ENCODE measurements at regions not wholly inside any gene's neighbourhood (a gene's known extent, or its start where the extent isn't known, plus 50 kb on each side); places are given as distances from the start of the nearest gene placed in this dataset.

DNA sequence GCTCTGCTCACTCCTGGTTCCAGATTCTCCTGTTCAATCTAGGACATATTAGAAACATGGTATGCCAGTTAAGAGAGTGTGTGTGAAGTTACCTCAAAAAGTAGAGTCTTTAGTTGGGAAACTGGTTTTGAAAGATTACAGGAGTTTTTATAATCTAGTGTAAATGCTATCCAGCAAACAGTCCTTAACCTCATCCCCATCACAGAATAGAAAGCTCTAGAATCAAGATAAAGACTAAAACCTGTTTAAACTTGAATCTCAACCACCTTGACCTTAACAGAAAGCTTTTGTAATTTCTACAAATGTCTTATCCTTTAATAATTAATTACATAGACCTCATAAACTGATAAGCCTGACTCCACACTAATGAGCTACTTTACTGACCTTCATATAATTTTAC is 1288.7 kb upstream of the SORCS1 start:
- DNase-seq, result no peak

DNA sequence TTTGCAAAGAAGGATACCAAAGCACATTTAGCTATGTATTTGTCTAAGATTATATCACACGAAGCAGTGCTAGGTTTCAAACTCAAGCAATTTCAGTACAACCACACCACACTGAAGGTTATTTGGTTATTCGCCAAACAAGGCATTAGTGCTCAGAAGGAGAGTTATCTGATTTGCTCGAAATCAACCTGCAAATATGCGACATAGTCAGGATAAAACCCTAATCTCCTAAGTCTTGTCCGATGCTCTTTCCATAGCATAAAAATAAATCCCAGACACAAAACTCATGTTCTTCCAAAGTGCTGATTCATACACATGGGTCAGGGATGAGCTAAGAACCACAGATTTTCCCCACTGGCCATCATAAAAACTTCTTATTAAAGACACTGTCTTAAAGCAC is 1288.0 kb upstream of the SORCS1 start:
- DNase-seq, result no peak

DNA sequence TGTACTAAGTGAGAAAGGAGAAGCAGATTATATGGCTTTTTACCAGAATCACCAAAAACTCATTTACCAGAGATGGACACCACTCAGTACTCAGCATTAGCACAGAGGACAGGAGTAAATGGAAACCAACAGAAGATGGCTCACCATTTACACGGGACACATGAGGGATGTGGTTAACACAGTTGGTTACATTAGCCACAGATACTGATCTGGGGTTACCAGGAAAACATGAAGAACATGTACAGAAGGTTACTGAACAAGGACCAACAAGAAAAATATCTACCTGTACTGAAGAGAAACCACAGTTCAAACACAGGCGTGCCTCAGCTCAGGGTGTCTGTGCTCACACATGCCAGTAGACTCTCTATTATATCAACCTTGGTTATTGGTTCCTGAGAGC is 1285.8 kb upstream of the SORCS1 start:
- no peak for DNase-seq

DNA sequence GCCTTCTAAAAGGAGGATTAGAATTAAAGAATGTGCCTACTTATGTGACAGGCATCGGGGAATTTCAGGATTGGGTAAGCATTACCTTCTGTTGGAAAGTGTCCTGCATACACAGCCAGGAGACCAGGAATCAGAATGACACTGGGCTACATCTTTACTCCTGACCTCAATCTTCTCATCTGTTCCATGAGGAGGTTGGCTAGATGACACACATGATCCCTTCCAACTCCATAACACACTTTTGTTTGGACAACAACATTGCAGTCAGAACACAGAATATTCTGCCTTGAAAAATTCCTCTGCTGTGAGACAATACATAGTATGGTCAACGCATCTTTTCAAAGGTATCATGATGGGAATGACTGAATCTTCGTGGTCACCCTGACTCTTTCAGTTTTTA is 1281.2 kb upstream of the SORCS1 start:
- no peak for DNase-seq

DNA sequence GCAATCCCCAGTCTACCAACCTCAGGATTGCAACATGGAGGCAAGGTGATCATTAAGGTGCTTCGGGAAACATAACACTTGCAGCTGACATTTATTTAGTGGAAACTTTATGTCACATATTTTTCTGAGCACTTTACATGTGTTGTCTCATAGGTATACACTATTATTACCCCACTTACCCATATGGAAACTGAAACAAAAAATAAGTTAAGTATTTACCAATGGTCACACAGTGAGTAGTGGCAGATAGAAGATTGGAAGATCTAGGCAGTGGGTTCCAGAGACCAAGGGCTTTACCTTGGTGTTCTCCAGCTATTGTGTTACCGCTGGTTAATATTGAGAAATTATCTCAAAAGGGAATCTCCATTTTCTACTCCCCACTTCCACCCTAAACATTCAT is 1279.1 kb upstream of the SORCS1 start:
- DNase-seq, result no peak

DNA sequence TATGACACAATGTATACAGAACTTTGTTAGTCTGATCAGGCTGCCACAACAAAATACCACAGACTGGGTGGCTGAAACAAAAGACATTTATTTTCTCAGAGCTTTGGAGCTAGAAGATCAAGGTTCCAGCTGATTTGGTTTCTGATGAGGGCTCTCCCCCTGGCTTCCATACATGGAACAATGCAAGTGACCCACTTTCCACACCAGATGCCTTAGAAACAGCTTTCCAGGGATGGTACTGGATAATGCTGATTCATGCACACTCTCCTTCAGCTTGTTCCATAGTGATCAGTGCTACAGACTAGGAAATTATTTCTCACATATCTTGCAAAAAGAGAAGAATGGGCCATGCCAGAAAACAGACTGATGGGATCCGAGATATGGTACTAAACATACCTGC is 1274.9 kb upstream of the SORCS1 start:
- no peak for DNase-seq

DNA sequence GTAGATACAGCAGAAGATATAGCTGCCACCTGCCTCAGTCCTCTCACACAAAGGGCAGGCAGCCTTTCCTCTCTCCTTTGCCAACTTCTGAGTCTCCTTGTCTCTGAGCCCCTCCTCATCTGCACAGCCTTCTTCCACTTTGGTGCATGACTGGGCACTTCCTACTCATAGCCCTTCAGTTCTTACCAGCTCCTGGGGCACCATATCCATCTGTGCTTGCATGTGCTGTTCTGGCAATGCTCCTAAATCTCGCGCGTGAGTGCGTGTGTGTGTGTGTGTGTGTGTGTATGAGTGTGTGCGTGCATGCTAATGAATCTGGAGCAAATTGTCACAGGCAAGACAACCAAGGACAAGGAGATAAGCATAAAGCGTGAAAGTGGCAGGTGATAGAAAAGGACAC is 1271.6 kb upstream of the SORCS1 start:
- DNase-seq, result no peak

DNA sequence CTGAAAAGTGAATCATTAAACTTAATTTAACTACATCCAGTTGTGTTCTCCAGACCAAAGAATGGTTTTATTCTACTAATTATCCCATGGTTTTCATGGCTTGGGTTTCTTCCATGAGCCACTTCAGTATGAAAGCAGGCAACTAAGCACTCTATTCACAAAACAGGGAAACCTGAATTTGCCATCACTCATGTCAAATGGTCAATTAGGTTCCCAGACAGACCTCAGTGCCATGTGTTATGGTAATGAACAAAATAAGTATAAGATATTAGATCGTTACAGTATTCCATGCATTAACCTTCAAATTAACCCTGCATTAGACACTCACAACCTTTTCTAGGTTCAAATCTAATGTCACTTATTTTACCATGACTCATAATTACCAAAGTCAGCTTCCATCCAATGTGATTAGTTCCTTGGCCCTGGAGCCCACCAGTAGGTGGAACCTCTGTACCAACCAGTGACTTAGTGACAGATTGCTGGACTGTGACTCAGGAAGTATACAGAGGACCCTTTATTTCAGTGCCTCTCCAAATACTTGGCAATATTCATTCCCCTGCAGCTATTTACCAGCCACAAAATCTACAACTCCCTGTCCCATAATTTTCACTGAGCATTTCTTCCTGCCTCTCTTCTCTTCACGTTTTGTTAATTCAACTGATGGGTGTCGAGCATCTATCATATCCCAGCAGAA is 1270.2 kb upstream of the SORCS1 start:
- DNase-seq, result no peak

DNA sequence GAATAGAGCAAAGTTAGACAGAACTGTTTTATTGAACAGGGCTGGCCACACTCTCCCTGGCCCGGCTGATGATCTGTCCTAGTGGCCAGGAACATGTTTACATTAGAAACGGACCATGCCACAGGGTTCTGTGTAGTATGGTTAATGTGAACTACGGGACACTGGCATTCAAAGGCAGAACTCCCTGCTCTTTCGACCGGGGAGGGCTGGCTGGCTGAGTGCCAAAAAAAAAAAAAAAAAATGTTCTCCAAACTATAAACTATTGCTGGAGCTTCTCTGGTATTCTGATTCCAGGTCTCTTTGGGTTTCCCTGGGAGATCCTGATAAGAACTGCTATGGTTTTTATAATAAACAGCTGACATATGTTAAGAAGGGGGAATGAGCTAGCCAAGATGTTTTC is 1262.6 kb upstream of the SORCS1 start:
- no peak for DNase-seq

DNA sequence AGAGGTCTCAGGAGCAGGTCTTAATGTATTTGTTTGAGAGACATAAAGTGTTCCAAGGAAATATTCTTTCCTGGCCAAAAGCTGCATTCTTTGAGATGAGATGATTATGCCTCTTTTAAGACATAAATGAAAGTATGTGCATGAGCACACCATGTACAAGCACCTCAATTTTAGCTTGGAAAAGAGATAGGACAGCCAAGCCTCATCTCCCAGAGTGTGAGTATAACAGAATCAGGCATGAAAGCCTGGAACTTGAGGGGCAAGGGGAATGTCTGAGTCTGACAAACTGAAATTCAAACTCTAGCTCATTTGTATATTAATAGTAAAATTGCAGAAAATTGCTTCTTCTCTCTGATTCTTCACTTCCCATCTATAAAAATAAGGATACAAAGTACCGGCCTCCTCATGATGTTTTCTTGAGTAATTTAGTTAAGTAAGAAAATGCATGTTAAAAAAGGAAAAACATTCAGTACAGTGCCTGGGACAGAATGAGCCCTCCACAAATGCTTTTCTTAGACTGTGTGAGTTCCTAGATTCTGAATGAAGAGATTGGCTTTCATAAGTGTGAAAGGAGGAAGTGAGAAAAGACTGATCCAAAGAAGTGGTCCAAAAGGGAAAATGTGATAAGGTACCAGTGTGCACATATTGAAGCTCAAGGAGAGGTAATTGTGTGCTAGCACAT is 1260.9 kb upstream of the SORCS1 start:
- no peak for DNase-seq

DNA sequence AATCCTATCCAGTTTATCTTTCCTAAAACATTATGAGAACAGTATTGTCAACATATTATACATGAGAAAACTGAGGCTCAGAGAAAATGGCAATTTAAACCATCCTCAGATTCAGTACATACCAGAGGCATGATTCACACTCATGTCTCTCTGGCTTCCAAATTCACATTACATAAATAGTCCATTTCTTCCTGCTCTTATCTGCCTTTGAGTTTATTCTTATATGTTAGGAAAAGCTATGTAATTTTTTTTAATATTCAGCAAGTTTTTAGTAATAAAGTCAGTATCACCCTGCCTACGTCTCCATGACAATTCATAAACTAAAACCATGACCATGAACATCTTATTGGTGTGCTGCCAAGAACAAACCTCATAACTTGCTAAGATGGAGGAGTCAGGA is 1260.2 kb upstream of the SORCS1 start:
- DNase-seq, result no peak

DNA sequence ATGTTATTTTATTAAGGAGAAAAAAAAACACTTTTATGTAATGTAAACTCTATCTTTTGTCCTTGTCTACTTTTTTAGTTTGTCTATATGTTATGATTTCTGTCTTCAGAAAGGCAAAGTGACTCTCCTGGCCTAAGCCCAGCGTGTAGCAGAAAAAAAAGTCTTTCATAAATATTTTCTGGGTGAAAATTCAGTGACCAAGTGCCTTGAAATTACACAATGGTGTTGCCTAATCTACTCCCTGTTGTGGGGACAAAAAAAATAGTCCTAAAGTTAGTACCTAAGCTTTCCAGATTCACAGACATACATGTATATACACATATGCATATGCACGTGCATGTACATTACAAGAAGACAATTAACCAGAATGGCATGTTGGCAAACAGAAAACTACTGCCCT is 1257.8 kb upstream of the SORCS1 start:
- no peak for DNase-seq

DNA sequence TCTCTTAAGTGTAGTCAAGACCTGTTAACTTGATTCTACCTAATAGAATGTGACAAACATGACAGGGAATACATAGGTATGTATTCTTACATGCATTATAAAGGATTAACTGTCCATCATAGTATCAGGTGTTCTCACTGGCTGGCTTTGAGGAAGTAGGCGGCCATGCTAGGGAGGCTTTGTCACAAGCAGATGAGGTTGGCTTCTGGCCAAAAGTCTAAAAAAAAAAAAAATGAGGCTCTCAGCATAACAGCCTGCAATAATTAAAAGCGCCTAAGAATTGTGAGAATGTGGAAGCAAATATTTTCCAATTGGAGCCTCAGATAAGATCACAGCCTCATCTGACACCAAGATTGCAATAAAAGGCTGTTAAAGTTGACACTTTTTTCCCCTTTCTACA is 1256.8 kb upstream of the SORCS1 start:
- DNase-seq, result no peak

DNA sequence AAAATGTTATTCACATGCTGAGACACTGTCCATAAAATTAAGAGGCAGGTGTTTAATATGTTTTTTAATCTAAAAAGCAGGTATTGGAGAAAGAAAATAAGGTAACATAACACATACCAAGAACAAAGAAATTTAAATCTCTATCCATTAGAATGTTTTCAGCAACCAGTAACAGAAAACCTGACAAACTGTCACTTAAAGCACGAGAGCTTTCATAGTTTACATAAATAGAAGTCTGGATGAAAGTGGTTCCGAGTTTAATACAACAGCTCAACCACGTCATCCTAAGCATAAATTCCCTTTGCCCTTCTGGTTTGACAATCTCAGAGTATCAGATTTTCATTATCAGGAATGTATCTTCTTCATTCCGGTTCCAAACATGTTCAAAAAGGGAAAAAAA is 1249.4 kb upstream of the SORCS1 start:
- no peak for DNase-seq

DNA sequence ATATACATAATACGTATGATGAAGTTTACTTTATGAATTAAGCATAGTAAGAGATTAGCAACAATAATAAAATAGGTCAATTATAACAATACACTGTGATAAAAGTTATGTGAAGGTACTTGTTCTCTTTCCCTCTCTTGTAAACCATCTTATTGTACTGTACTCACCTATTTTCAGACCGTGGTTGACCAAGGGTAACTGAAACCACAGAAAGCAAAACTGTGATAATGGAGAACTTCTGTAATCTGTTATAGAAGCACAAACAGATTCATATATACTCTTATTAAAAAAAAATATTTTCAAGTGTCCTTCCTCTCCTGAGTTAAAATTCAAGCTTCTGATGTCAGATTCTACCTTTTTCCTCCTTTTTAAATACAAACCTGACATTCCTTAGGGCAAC is 1247.8 kb upstream of the SORCS1 start:
- no peak for DNase-seq

DNA sequence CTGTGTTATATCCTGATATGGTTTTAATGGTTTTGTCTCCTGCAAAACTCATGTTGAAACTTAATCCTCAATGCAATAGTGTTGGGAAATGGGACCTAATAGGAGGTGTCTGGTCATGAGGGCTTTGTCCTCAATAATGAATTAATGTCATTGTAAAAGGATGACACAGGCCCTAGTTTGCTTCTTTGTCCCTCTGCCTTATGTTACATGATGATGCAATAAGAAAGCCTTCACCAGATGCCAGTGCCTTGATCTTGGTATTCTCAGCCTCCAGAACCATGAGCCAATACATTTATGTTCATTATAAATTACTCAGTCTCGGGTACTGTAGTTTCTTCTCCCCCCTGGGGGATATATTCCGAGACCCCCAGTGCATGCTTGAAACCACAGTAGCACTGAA is 1247.4 kb upstream of the SORCS1 start:
- no peak for DNase-seq

DNA sequence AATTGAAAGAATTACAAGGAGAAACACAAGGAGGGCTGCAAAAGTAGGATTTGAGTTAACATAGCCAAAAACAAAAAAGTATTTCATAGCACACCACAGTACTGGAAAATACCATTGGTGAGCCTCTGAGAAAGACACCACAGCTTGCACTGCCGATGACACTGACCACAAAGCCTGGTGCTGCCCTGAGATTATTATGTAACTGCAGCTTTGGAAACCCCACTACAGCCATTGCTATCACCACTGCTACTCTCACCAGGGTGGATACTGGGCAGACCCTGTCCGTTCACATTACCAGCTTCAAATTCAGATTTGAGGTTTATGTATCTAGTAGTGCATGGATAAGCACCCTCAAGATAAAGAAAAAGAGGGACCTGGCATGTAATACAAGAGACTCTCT is 1246.7 kb upstream of the SORCS1 start:
- DNase-seq, result no peak

DNA sequence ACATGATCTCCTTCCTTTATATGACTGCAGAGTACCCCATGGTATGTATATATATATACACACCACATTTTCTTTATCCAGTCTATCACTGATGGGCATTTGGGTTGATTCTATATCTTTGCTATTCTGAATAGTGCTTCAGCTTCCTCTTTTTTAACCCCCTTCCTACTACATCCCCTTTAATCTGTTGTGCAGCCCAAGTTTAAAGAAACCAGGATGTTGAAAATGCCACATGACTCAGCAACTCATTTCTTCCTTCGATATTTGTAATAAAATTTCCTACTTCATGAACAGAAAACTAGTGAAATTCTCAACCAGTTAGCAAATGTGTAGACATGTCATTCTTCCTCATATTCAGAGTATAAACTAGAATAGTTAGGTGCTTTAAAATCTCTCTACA is 1245.7 kb upstream of the SORCS1 start:
- DNase-seq, result no peak

DNA sequence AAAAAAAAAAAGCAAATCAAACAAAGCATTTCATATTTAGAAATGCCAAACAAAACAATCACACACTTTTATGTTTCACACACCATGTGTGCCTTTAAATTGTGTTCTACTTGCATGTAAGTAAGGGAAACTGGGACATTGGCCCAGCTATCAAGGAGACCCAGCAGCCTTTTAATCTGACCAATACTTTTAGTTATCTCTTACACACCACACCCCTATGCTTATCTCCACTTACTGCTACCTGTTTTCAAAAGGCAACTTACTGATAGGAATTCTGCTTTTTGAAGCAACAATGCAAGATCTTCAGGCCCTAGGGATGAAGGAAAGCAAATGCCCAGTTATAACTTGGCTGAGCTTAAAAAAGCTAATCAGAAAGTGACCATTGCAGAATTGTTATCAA is 1244.8 kb upstream of the SORCS1 start:
- DNase-seq, result no peak

DNA sequence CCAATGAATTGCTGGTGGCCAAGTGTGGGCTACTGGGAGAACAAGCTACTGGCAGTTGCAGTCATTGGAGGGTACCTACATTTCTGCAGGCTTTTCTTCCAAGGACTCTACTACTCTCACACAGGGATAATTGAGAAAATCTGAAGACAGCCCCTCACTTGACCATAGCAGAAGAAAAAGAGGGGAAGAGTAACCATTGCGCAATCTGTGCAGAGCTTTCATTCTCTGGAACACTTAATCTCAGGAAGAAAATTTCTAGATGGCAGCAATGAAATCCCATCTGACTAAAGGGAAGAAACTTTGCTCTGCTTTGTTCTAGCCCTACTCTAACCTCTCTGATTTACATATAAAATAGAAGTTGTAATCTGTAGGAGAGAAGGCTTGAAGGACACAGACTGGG is 1239.6 kb upstream of the SORCS1 start:
- DNase-seq, result no peak

DNA sequence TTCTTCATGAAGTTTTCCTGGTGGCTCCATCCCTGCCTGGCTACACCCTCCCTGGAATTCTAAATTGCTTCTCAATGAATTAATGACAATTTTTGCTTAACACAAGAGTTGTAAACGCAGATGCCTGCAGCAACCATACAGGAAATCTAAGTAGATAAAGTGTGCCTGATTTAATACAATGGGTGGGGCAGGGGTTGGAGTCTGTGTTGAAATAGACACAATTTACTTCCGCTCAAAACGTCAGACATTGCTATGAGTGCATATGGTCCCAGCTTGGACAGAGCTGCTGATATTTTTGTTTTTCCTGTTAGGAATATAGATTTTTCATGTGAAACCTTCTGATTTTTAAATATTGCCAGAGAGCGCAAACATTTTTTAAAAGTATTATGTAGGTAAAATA is 1235.0 kb upstream of the SORCS1 start:
- no peak for DNase-seq

DNA sequence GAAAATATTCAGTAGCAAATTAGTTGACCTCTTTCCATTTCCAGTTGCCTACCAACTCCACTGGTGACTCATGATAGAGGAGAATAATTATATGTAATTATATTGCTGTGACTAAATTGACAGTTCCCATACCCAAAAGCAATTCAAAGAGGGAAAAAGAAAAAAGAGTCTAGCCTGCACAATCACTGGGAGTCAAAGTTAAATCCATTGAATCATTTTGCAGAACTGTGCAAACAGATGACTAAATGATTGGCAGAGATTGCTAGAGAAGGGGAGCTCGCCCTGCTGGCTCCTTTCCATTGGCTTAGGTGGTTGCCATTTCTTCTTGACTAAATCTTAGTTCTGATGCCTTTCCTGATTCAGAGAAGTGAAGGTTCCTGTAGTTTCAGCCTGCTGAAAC is 1228.6 kb upstream of the SORCS1 start:
- DNase-seq, result no peak

DNA sequence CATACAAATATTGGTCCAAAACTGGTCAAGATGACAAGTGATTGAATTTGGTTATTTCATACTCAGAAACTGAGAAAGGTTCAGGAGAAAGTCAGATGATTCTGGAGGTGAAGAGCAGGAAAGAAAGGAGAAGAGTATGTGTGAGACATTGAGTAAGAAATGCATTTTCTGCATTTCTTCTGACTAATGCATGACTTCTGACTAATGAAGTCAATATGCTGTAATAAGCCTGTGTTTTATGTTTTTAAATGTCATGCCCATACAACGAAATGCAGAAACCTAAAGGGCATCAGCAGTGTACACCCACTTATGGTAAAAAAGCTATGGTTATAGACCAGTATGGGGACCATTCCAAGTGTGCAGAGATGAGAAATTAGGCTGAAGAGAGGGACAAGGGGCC is 1227.8 kb upstream of the SORCS1 start:
- no peak for DNase-seq

DNA sequence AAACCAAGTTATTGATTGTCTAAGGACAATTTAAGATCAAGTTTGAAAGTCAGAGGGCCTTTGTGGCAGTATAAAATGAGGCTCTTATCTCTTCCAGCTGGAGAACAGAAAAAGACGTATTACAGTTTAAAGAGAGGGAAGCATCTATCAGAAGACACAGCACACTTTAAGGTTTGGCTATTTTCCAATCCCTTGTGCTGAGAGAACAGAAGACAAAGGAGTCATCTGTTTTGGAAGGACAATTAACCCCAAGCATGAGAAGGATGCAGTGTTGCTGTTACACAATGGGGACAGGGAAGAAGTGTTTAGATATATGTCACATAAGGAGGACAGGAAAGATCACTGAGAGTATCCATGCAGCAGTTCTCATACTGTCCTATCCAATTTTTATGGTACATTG is 1224.2 kb upstream of the SORCS1 start:
- no peak for DNase-seq

DNA sequence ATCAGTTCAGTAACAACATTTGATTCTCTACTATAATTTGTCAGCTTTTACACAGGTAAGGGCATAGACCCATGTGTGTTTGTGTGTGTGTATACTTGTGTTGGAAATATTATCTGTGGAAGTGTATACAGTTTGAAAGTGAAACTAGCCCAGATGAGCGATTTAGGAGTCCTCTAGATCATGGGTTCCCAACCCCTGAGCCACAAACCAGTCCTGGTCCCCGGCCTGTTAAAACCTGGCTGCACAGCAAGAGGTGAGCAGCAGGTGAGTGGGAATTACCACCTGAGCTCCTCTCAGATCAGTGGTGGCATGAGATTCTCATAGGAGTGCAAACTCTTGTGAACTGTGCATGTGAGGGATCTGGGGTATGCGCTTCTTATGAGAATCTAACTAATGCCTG is 1221.5 kb upstream of the SORCS1 start:
- DNase-seq, result no peak

All from CD4-positive, alpha-beta T cell treated with Interferon alpha-2 for 1 hour (primary cell).